Smooth muscle cell (in vitro differentiated cells): ENCODE measurements at regions not wholly inside any gene's neighbourhood (a gene's known extent, or its start where the extent isn't known, plus 50 kb on each side); places are given as distances from the start of the nearest gene placed in this dataset.

Experiments
- DNase-seq: peaks from one replicate; lab custom pipeline; 2025; ENCODE audit not compliant: unreplicated experiment; lab: John Stamatoyannopoulos, UW
- H2AFZ ChIP-seq: fragments of 200-600 bp; sonication (generic); 2 replicates; pipeline ENCODE4 v1.6.0; 2016; ENCODE audit warnings: antibody characterized with exemption, low read depth, mild to moderate bottlenecking
- H3F3A ChIP-seq: fragments of 200-600 bp; sonication (generic); 2 replicates; pipeline ENCODE4 v1.6.0; 2017; ENCODE audit warnings: antibody characterized with exemption, low read depth
- H3K27ac ChIP-seq: fragments of 200-600 bp; sonication (generic); 2 replicates; pipeline ENCODE4 v1.5.1; 2016; ENCODE audit warnings: low read depth, mild to moderate bottlenecking
- H3K27me3 ChIP-seq: fragments of 200-600 bp; sonication (generic); 2 replicates; pipeline ENCODE4 v1.6.1; 2016; ENCODE audit warnings: low read depth, mild to moderate bottlenecking
- H3K36me3 ChIP-seq: fragments of 200-600 bp; sonication (generic); 2 replicates; pipeline ENCODE4 v1.5.1; 2016; ENCODE audit warnings: low read depth
- H3K4me1 ChIP-seq: fragments of 200-600 bp; sonication (generic); 2 replicates; pipeline ENCODE4 v1.5.1; 2016; ENCODE audit warnings: low read depth
- H3K4me2 ChIP-seq: fragments of 200-600 bp; sonication (generic); 2 replicates; pipeline ENCODE4 v1.6.0; 2016; ENCODE audit warnings: mild to moderate bottlenecking
- H3K4me3 ChIP-seq: fragments of 200-600 bp; sonication (generic); 2 replicates; pipeline ENCODE4 v1.5.1; 2016; ENCODE audit warnings: mild to moderate bottlenecking
- H3K79me2 ChIP-seq: fragments of 200-600 bp; sonication (generic); 2 replicates; pipeline ENCODE4 v1.6.0; 2016; ENCODE audit warnings: low read depth, mild to moderate bottlenecking
- H3K9ac ChIP-seq: fragments of 200-600 bp; sonication (generic); 2 replicates; pipeline ENCODE4 v1.6.0; 2016; ENCODE audit warnings: low read depth
- H3K9me3 ChIP-seq: fragments of 200-600 bp; sonication (generic); replicated peaks from 2 replicates; pipeline ENCODE4 v1.5.1; 2016; ENCODE audit warnings: low read depth
- H4K20me1 ChIP-seq: fragments of 200-600 bp; sonication (generic); 2 replicates; pipeline ENCODE4 v1.6.0; 2016; ENCODE audit warnings: low read depth
- CTCF ChIP-seq: fragments of 200-600 bp; sonication (generic); IDR thresholded peaks from 2 replicates; pipeline ENCODE4 v1.5.1; 2017; ENCODE audit warnings: borderline replicate concordance, mild to moderate bottlenecking, antibody characterized with exemption; ENCODE audit not compliant: insufficient read depth, poor library complexity, severe bottlenecking
- WGBS: methylation state at CpG from one replicate; pipeline ENCODE4 v1.1.7; 2016; ENCODE audit warnings: low lambda C conversion rate; 5-methylcytosine and 5-hydroxymethylcytosine counted together

- H3K4me1 ChIP-seq = no peaks in the 10 kb centered on the region
- no peak for DNase-seq
- no peak overlapping the region for H3K4me2 ChIP-seq
- H3K36me3 ChIP-seq = no peaks in the 10 kb centered on the region
- 95% methylated on average over 6 of the region's 9 CpGs for WGBS
- no peaks in the 10 kb centered on the region for H4K20me1 ChIP-seq
- no peak overlapping the region for H3K27ac ChIP-seq
- no peak for TF ChIP-seq CTCF
- no peaks in the 10 kb centered on the region for H3F3A ChIP-seq
- H2AFZ ChIP-seq = no peak overlapping the region
- H3K4me3 ChIP-seq = no peak overlapping the region
- no peak overlapping the region for H3K9ac ChIP-seq
- no peaks in the 10 kb centered on the region for H3K27me3 ChIP-seq
- no peaks in the 10 kb centered on the region for H3K9me3 ChIP-seq
- H3K79me2 ChIP-seq = no peaks in the 10 kb centered on the region
These were observed 249.0 kb upstream of the ID2 start for GRCh38 chr2:8432706-8433336.

GRCh38 chr2:8433390-8433789 is 248.5 kb upstream of the ID2 start:
- Histone ChIP-seq H3K4me3 (no peak overlapping the region), H3K9ac (no peak overlapping the region), H3F3A (no peaks in the 10 kb centered on the region), H3K79me2 (no peaks in the 10 kb centered on the region), H3K4me1 (no peaks in the 10 kb centered on the region), H3K4me2 (no peak overlapping the region), H3K36me3 (no peaks in the 10 kb centered on the region), H2AFZ (no peak overlapping the region), H3K9me3 (no peaks in the 10 kb centered on the region), H4K20me1 (no peaks in the 10 kb centered on the region), H3K27ac (no peak overlapping the region), H3K27me3 (no peaks in the 10 kb centered on the region)
- no peak for TF ChIP-seq CTCF
- no peak for DNase-seq
- 93% methylated on average over 3 of the region's 3 CpGs for WGBS

GRCh38 chr2:8435608-8436007 is 246.2 kb upstream of the ID2 start:
- no peaks in the 10 kb centered on the region for H3K9me3 ChIP-seq
- no peak overlapping the region for H3K9ac ChIP-seq
- no peak overlapping the region for H3K27ac ChIP-seq
- no peaks in the 10 kb centered on the region for H3F3A ChIP-seq
- H3K4me2 ChIP-seq = no peak overlapping the region
- no peak for DNase-seq
- no peak overlapping the region for H2AFZ ChIP-seq
- H4K20me1 ChIP-seq = no peaks in the 10 kb centered on the region
- H3K36me3 ChIP-seq = no peaks in the 10 kb centered on the region
- no peak for TF ChIP-seq CTCF
- H3K79me2 ChIP-seq = no peaks in the 10 kb centered on the region
- H3K27me3 ChIP-seq = no peaks in the 10 kb centered on the region
- H3K4me3 ChIP-seq = no peak overlapping the region
- 43% methylated on average over 4 of the region's 4 CpGs for WGBS
- H3K4me1 ChIP-seq = no peaks in the 10 kb centered on the region

- Histone ChIP-seq H4K20me1 (no peaks in the 10 kb centered on the region), H3K79me2 (no peaks in the 10 kb centered on the region), H3K4me1 (no peaks in the 10 kb centered on the region), H3K9ac (no peak overlapping the region), H3K36me3 (no peaks in the 10 kb centered on the region), H3K4me2 (no peak overlapping the region), H3F3A (no peaks in the 10 kb centered on the region), H3K4me3 (no peak overlapping the region), H3K9me3 (no peaks in the 10 kb centered on the region), H3K27ac (no peak overlapping the region), H2AFZ (no peak overlapping the region), H3K27me3 (no peaks in the 10 kb centered on the region)
- WGBS = 92% methylated on average over 3 of the region's 3 CpGs
- DNase-seq = no peak
- TF ChIP-seq CTCF = no peak
These were observed 245.3 kb upstream of the ID2 start for GRCh38 chr2:8436585-8436984.
